ENCODE measurements at regions not wholly inside any gene's neighbourhood (a gene's known extent, or its start where the extent isn't known, plus 50 kb on each side); places are given as distances from the start of the nearest gene placed in this dataset.
"Not testable (repeated sequence)": the region's sequence is repeated elsewhere in the genome, so short reads cannot be mapped to it uniquely, and the experiment has no call there.

DNA sequence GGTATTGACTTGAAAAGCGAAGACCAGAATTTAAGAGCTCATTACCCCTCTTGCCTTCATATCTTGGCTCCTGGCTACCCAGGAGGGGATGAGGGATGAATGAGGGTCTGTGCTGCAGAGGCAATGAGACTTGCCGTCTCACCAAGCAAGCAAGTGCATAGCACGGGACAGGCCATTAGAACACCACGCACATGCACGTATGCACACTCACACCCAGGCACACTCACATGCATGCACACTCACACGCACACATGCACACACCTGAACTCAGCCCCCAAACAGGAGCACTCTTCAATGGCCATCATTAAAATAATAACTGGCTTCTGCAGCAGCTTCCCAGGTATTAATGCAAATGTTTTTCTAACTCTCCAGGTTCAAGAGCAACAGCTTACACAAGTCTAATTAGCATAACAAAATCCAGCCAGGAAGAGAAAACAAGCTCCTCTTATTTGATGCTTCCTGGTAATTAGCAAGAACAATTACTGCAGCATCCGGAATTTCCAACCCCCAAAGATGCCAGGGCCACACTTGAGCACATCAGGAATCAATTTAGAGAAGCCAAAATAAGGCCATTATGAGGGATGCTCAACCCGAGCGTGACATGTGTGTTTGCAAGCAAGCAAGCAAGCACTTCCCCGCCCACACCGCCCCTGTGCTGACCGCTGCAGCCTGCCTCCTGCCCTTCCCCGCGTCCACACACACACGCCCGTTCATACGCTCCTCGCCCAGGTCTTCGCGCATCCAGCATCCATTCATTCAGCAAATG is 171.6 kb upstream of the TNRC6C start:
- no peak for DNase-seq

DNA sequence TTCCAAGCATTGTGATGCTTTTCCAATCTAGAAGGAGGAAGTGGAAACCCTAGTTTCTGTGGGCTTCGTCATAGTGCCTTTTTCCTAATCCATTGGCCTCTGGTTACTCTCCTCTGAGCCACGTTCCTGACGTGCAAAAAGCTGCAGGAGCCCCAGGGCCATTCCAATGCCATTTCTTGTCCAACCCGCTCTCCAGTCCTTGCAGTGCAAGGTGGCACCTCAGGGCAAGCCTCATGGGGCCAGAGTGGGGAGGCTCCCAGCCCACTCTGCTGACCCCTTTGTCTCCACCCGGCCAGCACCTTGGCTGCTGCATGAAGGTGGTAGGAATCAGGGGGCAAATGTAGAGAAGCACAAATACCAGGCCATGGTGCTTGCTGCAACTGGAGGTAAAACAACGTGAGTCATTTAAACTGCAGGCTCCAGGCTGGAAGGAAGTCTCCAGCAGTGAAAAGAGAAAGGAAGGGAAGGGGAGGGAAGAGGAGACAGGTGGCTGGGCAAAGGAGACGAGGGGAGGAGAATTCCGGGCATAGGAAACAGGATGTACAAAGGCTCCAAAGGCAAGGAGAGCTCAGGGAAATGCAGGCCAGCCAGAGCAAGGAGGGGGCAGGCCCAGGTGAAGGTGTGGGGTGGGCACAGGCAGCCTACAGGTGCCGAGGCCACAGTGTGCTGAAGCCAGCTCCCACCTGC is 168.2 kb upstream of the TNRC6C start:
- DNase-seq: no peak

DNA sequence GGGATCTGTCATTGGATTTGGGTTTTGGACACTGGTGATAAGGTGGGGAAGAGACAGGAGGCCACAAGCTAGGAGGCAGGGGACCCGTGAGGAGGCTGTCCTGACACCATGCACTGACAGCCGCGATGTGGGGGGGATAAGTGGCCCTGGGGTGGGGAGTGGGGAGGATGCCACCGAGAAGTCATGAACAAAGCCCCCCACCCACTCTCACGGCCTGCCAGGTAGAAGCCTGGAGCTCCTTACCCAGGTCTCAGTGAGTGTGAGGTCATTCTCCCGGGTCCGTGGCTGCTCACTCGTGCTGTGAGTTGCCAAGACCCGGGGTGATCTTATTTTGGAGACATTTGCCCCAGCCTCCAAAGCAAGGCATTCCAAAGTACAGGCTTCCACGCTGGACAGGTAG is 165.9 kb upstream of the TNRC6C start:
- DNase-seq: no peak

DNA sequence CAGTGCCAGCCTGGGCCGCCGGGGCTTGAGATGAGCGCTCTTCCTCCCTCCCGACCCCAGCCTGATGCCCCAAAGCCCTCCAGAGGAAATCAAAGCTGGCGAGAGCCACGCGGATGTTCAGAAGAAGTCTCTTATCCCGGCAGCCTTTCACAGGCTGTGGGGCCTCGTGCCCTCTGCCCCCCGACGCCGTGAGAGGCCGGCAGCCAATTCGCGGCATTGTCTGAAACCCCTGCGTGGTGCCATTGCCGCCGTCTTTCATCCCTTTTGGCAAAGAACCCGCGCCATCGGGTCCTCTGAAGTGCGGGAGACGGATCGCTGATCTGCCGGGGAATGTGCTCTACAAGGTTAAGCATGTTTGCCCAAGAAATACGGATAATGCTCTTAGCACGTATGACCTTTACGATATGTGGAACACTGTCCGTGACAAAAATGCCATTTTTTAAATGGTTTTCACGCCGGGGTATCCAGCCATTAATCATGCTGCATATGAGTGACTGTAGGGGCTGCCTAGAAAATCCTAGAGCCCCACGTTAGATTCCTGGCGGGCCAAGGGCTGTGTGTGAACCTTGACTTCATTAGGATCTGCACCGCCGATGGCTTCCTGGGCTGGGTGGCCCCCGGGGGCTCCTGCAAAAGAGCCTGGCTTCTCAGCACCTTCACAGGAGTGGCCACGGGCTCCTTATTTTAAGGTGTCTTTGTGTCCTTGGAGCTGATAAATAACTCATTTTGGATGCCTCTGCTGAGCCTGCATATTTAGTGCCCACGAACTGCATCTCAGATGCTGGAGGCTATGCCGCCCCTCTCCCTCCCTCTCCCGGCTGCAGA is 165.1 kb upstream of the TNRC6C start:
- no peak for DNase-seq

DNA sequence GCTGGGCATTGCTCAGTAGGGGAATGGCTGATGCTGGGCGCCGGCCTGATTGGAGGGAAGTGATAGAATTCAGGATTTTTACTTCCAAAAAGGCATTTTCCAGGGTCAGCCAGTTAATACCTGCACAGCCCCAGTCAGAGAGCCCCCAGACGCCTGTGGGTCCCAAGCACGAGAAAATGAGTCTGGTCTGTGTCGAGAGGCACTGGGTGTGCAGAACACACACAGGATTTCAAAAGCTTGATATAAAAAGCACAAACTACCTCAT is 164.6 kb upstream of the TNRC6C start:
- DNase-seq: no peak

DNA sequence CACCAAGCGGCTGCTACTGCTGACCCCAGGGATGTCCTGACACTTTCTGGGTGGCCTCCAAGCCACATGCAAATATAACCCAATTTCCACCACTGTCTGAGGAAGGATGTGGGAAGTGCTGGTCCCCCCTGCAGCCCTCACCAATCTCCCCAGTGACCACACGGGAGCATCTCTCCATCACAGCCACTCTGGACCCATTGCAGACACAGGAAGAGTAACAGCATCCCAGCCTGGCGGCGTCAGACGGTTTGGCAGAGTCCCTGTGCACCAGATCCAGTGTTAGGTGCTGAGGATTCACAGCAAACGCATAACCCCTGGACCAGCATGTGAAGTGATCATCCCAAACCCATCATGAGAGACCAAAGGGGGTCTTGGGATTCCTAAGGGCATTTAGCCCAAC is 163.7 kb upstream of the TNRC6C start:
- DNase-seq: no peak

DNA sequence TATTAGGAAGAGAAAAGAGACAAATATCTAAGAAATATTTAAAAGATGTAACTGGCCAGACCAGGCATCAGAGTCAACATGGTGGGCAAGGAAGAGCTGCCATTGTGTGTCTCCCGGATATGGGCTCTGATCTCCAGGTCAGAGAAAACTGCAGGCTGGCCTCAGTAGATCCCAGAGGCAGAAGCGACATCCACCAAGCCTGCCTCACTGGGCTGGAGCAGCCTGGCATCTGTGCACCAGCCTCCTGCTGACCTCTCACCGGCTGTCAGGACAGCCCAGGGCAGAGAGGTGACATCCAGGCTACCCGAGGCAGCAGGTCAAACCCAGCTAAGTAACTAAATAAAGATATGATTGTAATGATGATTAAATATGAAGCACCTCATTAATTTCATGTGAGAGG is 162.8 kb upstream of the TNRC6C start:
- DNase-seq: no peak

DNA sequence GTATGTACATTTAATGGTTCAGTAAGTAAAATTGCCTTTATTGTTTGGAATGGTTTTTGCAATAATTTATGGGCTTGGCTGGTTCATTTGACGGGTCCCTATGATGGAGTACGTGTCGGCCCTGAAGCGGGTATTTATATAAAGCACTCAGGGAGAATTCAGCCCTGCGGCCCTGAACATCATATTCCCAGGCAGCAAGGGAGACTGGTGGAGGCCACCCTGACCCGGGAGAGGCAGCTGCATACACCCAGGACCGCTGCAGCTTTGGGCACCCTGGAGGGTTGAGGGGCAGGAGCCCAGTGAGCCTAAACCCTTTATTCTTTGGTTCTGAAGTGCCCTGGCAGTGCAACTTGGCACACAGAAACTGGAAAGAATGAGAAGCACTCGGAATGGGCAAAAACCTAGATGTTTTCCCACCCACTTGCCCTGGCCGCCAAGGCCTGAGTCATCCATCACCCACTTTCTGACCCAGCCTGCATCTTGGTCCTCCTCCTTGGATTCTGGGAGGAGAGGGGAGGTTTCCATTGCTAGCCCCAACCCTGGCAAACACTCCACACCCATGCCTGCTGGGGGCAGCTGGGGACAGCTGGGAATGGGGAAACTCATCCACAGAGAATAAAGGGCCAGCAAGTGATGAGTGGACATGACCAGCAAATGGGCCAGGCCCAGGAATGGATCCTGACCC is 162.2 kb upstream of the TNRC6C start:
- DNase-seq: no peak

DNA sequence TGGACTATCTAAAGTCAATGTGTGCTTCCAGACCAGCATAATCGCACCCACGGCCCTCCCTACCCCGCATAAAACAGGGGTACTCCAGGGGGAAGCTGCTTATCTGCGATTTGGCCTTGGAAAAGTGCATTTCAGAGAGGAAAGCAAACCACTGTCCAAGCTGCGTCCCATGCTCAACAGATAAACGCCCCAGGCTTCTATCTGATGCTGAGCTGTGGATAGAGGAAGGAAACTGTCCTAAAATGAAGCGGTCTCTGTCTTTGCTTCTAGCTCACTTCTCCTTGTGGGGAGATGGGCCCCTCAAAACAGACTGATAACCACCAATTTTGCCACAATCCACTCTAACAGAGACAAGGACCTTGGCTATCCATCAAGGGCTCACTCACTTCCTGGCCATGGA is 160.5 kb upstream of the TNRC6C start:
- DNase-seq: no peak

DNA sequence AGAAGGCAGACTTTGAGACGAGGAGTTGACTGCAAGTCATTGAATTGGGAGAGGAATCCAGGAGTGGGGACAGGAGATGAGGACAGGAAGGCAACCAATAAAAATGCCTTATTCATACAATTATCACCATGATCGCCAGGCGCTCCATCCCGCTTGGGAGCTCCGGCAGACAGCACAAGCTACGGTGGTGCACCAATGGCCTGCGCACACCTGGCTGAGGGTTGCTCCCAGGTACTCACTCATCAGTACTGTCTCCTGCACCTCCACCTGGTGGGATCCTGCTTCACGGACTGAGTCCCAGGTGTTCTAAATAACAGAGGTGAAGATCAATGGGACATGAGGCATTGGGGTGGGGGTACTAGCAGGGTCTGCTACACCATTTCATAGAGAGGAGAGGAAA is 160.0 kb upstream of the TNRC6C start:
- DNase-seq: no peak

DNA sequence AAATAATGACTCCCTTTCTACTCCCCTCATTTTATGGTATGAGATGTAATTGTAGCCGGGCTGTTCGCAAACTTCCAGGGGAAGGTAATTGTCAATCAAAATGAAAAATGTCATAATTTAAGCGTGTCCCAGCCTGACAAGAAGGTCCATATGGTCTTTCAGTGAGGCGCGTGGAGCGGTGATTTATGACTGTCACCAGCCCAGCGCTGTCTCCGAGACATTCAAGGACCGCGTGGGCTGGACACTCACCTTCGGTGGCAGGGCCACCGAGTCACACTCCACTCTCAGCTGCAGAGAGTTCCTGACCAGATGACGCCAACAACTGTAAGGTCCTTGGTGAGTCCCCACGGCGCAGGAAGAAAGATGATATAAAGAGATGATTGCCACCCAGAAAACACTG is 157.7 kb upstream of the TNRC6C start:
- DNase-seq: no peak

DNA sequence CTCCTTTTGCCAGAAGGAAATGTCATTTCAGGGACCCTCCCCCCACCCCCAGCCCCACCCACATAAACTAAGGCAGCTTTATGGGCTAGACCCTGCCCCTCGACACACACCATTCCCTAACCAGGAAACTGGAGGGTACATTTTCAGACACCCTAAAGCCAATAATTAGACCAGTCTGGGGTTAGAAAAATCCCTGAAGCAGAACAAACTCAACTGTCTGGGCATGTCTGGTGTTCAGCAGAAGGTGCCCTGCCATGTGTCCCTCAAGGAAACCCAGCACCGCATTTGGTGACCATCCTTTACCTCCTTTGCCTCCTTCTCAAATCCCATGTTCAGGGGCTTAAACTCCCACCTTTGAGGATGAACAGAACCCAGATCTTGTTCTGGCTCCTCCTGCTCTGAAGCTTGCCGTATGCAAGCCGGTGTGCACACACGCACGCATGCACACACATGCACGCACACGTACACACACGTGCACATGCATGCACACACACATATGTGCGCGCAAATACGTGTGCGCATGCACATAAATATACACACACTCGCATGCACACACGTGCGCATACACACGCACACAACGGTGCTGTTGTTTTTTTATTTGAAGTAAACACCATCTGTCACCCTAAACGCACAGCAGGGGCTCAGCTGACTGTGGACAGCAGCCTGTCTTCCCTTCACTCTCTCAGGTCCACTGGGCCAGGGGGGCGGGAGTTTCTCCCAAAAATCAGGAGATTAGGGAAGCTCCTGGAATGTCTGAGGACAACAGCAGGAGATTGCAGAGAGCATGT is 156.8 kb upstream of the TNRC6C start:
- no peak for DNase-seq

DNA sequence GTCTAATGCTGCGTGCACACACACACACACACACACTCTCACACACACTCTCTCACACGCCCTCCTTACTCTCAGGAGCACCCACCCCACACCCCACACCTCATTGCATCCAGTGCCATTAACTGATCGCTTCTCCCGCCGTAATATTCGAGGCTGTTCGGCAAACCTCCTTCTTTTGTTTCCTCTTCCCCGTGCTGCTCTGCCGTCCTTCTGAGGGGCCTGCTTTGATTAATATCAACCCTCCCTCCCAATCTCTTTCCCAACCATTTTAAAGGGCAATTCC is 156.2 kb upstream of the TNRC6C start:
- no peak for DNase-seq

DNA sequence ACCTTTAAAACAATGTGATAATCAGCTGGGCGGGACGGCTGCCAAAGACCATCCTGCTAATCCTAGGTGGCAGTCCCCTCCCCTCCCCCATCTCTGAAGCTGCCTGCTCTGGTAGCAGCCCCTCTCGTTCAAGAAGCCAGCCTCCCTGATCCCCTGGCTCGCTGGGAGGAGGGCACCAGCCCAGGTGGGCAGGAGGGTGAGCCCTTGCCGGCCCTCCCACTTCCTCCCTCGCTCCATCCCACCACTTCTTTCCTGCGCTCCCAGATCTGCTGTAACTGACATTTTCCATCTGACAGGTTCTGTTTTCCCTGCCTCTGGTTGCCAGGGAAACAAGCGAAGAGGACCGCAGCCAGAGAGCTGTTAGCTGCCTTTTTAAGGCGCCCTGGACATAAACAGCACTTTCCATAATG is 155.7 kb upstream of the TNRC6C start:
- DNase-seq: no peak

DNA sequence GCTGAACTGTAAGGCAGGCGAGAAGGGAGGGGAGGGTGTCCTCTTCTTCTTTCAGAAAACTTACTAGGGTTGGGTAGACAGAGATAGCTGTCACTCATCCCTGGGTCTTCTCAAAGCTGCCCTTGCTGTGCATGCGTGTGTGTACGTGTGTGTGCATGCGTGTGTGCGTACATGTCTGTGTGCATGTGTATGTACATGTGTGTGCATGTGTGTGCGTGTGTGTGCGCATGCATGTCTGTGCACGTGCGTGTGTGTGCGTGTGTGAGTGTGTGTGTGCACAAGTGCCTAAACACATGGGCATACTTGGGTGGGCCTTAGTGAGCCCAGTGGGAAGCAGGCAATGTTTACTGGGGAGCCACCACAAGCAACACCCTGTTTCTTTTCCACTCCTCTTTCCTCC is 154.8 kb upstream of the TNRC6C start:
- DNase-seq: no peak

DNA sequence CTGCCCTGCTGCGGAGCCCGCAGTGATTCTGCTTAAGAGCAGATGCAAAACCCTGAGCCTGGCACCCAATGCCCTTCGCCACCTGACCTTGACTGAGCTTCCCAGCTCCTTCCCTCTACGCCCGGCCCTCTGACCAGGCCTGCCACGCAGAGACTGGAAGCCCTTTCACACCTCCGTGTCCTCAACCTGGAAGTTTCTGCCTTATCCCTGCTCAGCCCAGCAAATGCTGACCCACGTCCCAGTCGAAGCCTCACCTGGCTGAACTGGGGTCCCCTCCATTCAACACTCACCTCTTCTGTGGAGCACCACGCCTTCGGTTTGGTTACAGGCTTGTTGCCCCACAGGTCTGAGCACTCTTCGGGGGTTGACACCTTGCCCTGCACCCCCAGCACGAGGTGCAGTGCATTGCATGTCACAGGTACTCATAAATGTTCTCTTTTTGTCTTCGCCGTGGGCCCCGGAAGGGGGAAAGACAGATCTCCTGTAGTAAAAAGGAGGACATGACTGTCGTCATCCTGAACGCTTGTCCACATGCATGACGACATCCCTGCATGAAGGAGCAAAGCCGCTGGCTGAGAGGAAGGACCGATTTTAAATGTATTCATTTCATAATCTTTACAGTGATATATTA is 153.6 kb upstream of the TNRC6C start:
- DNase-seq: no peak

DNA sequence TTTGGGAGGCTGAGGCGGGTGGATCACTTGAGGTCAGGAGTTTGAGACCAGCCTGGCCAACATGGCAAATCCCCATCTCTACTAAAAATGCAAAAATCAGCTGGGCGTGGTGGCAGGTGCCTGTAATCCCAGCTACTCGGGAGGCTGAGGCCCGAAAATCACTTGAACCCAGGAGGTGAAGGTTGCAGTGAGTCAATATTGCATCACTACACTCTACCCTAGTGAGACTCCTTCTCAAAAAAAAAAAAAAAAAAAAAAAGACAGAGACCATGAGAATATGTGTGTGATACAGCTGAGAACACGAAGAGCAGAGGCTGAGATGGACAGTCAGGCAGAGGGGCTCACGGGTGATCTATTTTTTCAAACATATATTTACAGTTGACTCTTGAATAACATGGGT is 152.5 kb upstream of the TNRC6C start:
- DNase-seq: not testable (repeated sequence)

DNA sequence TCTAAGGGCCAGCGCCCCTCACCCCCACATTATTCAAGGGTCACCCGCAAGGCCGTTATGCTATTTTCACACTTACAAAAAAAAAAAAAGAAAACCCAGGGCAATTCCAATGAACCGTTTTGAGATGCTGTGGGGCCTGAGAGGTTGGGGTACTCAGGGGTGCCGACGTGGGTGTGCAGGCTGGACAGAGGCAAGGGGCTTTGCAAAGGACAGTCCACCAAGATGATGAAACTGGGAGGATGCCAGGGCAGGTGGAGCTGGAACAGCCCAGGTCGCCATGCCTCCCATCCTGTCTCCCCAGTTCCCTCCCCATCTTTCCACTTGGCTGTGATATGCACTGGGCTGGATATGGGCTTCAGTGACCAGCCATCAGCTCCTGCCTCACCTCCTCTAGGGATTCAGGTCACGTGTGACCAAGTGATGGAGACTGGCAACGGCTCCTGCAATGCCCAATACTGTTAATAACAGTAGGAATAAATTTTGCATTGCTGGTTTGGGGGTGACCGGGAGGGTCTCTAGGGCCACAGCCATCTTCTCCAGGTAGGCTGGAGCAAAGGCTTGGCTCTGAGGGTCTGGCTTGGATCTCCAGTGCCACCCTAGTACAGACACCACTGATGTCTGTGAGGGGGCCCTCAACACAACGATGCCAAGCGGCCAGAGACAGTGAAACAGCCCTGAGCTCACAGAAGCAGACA is 151.3 kb upstream of the TNRC6C start:
- DNase-seq: no peak

DNA sequence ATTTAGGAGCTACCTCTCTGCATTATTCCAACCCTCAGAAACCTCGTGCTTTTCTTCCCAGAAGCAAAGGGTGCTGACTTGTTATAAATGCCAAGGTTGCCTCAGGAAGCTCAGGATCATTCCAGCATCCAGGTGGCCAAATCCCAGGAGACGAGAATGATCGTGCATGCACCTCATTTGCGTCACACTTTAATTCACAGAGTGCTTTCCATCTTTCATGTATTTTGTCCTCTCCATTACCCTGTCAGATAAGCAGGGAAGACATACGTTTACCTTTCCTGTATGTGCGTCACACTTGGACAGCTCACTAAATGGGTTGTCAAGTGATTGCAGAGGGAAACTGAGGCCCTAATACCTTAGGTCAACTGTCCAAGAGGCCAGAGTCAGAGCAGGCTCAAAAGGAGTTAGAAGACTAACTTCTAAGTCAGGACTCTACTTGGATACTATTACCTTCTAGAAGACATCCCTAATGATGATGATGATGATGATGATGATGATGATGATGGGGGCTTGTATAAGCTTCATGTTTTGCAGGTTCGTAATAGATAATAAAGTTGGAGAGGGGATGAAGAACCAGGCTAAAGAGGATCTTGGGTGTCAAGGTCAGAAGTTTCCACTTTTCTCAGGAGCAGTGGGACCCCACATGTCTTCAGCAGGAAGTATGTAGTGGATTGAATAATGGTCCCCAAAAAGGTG is 150.6 kb upstream of the TNRC6C start:
- DNase-seq: no peak

DNA sequence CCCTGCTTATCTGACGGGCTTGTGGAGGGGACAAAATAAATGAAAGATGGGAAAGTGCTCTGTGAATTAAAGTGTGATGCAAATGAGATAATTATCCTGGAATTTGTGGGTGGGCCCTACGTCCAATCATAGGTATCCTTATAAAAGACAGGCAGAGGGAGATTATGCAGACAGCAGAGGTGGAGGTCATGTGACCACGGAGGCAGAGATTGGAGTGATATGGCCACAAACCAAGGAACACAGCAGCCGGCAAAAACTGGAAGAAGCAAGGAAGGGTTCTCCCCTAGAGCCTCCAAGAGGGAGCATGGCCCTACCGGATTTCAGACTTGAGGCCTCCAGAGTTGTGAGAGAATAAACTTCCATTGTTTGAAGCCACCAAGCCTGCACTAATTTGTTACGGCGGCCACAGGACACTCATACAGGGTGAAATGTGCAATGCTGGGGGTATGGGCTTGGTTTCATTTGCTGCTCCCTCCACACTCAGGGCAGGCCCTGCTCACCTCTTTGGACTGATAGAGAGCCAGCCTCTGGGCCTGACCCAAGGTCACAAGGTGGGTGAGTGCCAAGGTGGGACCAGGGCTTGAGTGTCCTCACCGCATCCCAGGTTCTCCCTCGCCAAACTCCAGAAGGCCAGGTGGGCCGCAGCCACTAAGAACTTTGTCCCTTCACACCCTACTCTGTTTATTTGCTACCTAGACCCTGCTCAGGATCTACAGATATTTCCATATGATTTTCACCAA is 149.6 kb upstream of the TNRC6C start:
- DNase-seq: no peak

DNA sequence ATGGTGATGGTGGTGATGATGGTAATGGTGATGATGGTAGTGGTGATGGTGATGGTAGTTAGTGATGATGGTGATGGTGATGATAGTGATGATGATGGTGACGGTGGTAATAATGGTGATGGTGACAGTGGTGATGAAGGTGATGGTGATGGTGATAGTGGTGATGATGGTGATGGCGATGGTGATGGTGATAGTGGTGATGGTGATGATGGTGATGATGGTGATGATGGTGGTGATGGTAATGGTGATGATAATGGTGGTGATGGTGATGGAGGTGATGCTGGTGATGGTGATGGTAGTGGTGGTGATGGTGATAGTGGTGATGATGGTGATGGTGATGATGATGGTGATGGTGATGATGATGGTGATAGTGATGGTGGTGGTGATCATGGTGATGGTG is 148.7 kb upstream of the TNRC6C start:
- no peak for DNase-seq
